NCI-H1105 treated with DMSO at 0.1 percent for 48 hours (cell line): ENCODE measurements at regions not wholly inside any gene's neighbourhood (a gene's known extent, or its start where the extent isn't known, plus 50 kb on each side); places are given as distances from the start of the nearest gene placed in this dataset.

Experiments
- DNase-seq: peaks from one replicate; lab custom pipeline; 2025; lab: John Stamatoyannopoulos, UW

DNA sequence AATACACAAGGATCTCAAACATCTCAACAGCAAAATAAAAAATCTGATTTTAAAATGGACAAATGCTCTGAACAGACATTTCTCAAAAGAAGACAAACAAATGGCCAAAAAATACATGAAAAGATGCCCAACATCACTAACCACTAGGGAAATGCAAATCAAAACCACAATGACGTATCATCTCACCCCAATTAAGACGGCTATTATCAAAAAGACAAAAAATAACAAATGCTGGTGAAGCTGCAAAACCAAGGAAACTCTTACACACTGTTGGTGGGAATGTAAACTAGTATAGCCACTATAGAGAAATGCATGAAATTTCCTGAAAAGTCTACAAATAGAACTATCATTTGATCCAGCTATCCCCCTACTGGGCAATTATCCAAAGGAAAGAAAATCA lies 145.0 kb downstream of the BTG1 start:
- DNase-seq: no peak

DNA sequence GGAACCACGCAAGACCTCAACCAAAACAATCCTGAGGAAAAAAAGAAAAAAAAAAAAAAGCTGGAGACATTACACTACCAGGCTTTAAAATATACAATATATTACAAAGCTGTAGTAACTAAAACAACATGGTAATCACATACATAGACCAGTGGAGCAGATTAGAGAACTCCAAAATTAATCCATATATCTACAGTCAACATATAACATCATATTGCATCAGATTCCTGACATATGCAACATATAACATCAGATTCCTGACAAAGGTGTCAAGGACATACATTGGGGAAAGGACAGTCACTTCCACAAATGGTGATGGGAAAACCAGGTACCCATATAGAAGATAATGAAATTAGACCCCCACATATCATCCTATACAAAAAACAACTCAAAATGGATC lies 145.8 kb downstream of the BTG1 start:
- DNase-seq: no peak

DNA sequence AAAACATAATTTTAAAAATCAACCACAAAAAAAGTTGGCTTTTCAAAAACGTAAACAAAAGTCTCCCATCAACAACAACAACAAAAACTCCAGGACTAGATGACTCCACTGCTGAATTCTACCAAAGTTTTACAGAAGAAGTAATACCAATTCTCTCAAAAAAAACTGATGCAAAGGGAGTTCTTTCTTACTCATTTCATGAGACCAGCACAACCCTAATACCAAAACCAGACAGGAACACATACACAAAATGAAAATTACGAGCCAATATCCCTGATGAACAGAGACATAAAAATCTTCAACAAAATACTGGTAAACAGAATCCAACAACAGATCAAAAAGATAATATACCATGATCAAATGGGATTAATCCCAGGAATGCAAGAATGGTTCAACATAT lies 147.3 kb downstream of the BTG1 start:
- no peak for DNase-seq

DNA sequence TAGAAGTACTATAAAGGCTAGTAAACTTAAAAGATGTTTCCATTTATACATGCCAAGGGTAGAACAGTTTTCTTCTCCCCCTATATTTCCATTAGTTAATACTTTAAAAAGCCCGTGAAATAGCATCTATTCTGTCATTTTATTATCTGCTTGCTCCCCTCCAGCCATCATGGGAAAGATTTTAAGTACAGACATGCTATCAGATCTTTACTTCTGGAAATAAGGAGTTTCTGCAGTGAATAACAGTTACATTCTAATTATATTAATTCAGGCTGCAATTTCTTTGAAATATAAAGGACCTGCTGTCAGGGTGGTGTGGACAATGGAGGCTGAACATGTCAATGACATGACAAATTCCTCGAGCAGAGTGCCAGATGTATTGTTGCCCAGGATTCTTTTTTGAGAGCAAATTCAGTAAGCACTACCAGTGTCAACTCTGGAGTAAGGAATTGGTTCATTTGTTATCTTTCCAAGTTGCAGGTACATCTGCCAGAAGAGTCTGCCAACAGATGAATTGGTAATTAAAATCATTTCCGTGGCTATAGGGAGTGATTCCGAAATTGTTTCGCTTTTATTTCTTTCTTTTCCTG lies 151.3 kb downstream of the BTG1 start:
- peak; percentile 7 for DNase-seq

DNA sequence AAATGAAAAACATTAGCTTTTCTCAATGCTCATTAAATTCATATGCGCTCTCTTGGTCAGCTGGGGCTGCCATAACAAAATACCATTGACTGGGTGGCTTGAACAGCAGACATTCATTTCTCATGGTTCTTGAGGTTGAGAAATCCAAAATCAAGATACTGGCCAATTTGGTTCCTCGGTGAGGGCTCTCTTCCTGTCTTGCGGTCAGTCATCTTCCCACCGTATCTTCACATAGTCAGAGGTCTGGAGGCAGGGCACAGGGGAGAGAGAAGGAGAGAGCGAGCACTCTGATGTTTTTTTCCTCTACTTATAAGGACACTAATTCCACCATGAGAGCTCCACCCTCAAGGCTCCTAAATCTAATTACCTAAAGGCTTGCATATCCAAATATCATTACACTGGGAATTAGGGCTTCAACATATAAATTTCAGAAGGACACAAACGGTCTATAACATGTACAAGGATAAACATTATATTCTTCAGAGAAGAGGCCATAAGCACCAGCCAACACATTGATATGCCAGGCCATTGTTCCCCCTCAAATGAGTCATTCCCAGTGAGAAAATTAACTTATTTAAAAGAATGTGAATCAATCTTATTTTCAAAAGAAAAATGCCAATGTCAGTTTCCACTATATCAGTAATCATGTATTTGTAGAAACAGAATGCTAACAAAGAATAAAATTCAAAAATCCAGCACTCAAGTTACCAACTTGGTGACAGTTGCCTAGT lies 152.2 kb downstream of the BTG1 start:
- DNase-seq: no peak

DNA sequence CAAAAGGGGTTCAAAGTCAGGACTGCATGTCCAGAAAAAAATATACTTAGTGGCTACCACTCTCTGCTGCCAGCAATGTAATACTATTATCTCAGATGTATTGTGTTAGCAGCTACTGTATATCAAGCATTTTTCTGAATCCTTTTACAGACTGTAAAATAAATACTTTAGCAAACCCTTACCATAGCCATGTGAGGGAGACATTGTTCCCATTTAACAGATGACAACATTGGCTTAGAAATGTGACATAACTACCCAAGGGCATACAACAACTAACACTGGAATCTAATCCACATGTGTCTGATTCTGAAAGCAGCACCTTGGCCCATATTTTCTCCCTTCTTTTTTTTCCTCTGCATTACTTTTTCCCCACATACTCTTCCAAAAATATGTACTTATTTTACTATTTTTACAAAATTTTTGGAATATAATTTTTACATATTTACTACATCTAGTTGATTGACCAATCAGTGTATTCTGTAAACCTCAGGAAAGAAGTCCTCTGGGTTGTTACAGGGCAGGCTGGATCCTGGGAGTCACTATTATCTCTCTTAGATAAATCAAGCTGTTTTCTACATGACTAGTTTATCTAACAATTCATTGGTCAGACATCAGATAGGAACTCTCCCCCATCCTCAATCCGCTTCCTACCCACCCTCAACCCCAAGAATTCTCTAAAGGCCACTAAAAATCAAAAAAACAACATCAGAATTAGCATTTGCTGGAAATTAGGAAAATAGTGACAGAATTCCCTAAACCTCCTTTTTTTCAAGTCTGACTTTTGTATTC lies 154.1 kb downstream of the BTG1 start:
- DNase-seq: no peak

DNA sequence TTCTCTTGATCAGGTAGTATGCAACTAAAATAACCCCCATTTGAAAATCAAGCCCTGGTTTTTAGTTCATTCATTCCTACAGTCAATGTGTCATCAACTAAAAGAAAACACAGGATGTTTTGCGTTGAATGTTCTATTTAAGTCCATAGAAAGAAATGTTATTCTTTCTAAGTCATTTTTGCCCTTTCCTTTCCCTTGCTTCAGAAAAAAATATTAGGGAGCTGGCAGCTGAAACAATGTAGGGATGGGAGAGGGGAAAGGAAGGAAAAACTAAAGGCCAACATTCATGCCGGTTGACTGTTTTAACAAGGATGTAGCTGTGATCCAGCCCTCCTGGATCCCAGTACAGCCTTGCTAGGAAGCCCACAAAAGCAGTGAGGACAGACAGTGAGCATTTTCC lies 155.1 kb downstream of the BTG1 start:
- no peak for DNase-seq

DNA sequence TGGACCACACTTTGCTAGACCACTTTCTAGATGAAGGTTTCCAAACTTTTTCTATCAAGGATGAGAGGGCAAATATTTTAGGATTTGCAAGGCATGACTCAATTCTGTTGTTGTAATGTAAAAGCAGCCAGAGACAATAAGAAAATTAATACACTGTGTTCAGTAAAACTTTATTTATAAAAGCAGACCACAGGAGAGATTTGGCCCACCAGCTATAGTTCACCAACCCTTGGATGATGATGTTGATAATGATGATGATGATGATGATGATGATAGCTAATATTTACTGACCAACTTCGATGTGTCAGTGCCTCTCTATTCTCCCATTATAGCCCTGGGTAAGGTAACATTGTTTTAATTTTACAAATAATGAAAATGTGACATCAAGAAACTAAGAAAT lies 156.5 kb downstream of the BTG1 start:
- DNase-seq: no peak

DNA sequence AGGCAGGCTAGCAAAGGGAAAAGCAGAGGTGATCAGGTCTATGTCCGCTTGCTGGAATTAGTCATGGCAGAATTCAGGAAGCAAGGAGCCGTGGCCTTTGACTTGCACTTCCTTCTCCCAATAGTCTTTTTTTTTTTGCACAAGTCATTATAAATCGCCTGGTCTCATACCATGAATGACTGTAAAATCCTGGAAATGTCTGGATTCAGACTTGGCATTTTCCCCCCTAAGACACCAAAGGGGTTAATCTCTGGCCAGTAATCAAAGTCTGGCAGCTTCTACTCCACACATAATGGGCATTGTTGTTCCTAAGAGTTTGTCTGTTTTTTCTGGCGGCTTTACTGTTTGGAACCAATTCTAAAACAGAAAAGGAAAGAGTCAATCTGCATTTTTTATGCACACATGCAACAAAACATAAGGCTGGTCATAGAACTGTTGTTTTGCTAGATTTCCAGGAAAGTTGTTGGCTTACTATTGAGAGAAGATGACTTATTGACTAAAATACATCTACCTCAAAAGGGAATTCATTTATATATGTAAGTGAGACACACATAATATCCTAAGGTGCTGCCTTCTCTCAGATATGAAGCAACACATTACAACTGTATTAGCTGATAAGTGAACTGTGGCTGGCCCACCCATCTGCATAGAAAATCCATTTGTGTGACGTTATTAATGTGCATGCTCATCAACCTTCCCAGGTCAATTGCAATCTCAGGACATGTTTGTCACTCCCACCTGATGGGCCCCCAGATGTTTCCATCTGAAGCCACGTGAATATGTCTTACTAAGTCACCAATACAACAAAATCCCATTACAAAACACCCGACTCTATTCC lies 157.3 kb downstream of the BTG1 start:
- DNase-seq: no peak

DNA sequence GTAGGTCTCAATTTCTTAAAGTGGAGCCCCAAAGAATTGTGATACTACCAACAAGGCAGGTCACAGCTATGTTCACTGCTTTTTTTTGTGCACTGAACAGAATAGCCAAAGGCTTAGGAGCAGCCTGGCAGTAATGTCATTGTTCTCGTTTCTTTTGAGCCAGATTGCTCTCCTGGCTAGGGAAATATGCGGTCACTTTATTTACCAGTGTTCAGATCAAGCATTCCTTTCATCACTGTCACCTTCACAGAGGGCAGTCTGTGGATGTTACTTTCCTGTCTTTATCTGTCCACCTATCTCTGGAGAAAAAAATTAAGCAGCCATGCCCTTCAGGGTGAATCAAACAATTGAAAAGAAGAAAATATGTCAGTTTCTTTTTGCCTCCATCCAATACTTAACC lies 159.6 kb downstream of the BTG1 start:
- DNase-seq: no peak

DNA sequence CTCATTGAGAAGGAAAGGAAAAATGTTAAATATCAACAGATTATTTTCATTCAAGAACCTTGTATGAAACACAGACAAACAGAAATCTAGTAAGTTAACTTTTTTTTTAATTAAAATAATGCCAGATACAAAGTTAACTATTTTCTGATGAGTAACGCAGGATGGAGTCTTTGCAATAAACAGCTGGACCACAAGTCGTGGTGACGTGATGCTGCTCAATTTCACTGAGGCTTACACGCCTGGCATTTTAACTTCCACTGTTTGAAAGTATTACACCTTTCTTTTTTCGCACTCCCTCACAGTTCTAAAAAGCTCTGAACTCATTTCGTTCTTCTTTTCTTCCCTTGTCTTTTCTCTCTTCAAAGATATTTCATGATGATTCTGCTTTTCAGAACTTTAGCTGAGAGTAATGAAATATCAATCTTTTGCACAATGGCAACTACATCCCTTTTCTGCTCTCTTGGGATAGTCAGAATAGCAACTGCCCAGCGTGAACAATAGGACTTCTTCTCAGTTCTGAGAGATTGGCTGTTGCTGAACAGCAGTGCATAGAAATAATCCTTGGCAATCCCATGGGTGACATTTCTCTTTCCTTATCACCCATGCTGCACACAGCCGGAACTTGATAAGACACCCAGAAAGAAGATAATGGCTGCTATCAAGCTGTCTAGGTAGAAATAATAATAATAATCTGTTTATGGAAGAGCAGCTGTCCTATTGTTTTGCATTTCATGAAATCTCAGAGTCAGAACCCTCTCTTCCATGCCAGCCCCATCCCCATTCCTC lies 160.5 kb downstream of the BTG1 start:
- no peak for DNase-seq

DNA sequence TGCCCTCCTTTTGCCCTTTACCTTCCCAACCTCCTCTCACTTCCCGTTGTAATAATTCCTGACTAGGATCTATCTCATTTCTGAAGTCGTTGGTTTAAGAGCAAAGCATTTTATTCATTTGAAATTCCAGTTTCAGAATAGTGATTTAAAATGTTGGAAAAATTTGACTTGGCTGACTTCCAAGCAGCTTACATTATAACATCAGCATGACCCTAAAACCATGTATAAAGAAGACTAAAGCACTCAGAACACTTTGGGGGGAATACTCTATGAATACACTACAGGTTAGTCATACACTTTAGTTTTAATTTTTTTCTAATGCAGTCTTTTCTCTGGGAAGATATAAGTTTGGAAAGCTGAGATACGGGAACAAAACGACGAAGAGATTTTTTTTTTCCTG lies 161.1 kb downstream of the BTG1 start:
- DNase-seq: no peak

DNA sequence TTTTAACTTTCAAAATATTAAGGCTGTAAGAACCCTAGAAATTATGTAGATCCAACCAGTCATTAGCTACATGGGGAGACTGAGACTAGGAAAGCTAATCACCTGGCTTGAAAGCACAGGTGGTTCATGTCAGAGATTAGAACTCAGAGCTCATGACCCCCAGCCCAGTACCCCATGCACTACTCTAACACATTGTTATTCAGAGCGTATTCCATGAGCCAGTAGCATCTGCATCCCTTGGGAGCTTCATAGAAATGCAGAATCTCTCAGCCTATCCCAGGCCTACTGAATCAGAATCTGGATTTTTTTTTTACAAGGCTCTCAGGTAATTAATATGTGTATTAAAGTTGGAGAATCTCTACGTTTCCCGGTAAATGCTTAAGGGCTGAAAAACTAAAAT lies 161.7 kb downstream of the BTG1 start:
- no peak for DNase-seq

DNA sequence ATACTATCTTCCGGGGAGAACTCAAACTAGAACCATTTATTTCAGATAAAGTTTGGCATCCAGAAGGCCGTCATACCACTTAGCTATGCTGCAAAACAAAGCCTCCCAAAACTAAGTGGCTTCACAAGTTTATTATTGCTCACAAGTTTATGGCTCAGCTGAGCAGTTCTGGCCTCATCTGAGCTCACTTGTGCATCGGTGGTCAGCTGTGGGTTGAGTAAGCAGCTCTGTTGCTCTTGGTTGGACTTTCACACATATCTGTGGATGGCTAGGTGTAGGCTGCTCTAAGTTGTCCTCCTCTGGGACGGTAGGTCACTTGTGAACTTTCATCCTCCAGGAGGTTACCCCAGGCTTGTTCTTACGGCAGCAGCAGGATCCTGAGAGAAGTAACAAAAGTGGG lies 162.7 kb downstream of the BTG1 start:
- DNase-seq: no peak

DNA sequence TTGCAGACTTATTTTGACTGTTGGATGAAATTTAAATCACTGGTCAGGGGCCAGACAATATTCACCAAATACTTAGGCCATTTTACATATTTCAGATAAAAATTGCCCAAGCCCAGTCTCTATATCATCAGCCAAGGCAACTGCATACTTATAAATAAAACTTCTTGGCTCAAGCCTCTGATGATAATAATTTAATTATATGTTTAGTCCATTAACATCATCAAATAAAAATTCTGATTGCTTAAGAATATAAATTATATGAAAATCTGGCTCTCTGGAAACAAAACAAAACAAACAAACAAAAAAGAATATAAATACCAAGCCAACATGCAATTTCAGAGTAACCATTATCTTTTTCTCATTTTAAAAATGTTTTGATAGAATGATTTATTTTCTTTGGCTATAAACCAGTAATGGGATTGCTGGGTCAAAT lies 165.2 kb downstream of the BTG1 start:
- DNase-seq: peak; percentile 76

DNA sequence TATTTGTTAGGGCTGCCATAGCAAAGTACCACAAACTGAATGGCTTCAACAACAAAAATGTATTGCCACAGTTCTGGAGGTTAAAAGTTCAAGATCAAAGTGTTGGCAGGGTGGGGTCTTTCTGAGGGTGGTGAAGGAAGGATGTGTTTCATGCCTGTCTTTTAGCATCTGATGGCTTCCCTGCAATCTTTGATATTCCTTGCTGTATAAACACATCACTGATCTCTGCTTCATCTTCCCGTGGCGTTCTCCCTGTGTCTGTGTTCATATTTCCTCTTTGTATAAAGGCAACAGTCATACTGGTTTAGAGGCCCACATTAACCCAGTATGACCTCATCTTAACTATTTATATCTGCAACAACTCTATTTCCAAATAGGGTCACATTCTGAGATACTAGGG lies 167.5 kb downstream of the BTG1 start:
- DNase-seq: no peak

DNA sequence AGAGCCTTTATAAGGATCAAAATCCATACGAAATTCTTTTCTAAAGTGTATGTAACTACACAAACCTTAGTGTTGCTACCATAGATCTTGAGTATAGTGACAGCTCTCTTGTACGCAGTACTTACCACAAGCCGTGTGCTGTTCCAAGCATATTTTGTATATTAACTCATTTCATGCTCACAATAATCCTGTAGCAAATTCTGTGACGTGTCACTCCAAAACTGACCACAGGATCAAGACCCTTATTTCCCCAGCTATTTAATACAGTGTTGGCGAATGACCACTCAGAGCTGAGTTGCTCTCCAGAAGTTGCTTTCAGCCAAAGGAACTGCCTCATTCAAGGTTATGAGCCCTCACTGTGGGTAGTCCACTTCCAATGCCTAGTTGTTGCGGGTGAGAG lies 169.8 kb downstream of the BTG1 start:
- no peak for DNase-seq

DNA sequence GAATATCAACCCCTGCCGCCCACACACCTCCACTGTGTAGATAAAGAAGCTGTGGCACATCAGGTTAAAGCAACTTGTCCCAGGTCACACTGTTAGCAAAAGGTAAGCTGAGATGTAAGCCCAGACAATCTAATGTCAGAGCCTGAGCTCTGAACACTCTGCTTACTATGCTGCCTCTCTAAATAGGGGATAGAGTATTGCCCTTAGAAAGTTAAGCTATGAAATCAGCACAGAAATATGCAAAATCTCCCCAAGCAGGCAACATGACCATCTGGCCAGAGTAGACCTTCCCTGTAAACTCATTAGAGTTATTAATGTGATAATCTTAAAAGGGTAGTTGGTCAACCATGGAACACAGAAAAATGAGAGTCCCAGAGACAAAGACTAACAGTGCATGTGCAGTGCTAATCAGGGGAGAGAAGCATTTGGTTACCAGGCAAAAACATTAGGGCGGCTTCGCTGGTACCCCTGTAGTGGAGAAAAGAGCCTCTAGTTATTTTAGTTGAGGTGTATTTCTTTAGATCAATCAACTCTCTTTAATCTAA lies 171.0 kb downstream of the BTG1 start:
- no peak for DNase-seq

DNA sequence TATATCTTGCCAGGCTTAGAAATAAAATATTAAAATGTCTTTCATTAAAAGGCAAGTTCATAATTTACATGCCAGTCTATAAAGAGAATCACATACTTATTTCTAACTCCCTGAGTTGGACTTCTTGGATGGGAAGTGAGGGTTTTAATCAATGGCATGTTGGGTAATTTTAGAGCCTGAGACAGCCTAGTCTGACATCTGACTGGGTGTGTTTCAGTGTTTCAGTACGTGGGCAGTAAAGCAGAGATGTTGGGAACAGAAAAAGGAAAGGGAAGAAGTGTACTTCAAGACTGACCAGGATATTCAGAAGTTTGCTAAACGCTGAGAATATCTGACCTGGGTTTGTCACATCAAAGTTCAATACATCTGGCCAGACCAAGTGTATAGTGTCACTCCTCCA lies 171.8 kb downstream of the BTG1 start:
- DNase-seq: no peak

DNA sequence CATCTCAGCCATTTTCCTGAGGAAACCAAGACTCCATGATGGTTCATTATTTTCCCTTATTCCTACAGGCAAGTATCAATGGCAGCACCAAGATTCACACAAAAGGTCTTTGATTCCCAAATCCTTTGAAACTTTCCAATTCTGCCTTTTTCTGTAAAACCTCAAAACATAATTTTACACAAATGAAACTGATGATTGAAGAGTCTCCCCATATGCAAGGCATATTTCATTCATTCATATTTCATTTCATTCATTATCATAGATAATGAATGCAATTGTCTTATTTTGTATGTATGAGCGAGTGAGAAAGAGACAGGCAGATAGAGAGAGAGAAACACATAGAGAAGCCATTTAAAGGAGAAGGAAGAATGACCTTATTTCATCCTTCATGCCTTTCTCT lies 172.8 kb downstream of the BTG1 start:
- no peak for DNase-seq

DNA sequence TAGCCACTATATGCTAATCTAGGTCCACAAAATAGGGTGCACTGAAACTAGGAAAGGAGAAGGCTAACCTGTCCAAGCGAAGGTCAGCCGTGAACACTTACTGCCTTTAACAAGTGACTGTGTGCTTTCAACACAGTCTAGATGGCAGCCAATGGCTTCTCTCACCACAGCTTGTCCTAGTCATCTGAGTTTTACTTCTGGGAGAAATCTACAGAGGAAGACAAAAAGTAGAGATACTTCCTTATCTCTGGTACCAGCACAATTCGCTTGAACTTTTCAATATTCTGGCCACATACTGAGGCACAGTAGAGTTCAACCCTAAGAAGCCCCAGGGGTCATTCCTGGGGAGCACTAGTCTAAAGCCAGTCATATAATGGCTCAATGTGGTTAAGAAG lies 176.9 kb downstream of the BTG1 start:
- DNase-seq: no peak
